WTC11 (cell line): ENCODE measurements at regions not wholly inside any gene's neighbourhood (a gene's known extent, or its start where the extent isn't known, plus 50 kb on each side); places are given as distances from the start of the nearest gene placed in this dataset.

Experiments
- ATAC-seq: fragments of 200-7000 bp; cut with Tn5 transposase; 2 replicates; pipeline ENCODE4 v1.10.0; 2021; ENCODE audit warnings: mild to moderate bottlenecking, moderate library complexity
- CTCF ChIA-PET: fragments of 300-600 bp; sonication (Branson Sonifier 250); formaldehyde crosslinking; loops from one replicate; lab custom pipeline; 2021; ENCODE audit warnings: antibody characterized with exemption; lab: Charles Lee
- POLR2A ChIA-PET: fragments of 350-600 bp; sonication (Branson Sonifier 250); formaldehyde crosslinking; loops from one replicate; lab custom pipeline; 2021; ENCODE audit warnings: antibody characterized with exemption; lab: Charles Lee
- DNase-seq: peaks from one replicate; pipeline ENCODE4 v3.0.0; 2021; ENCODE audit warnings: low spot score
- H3K27ac Mint-ChIP-seq: 2 replicates; pipeline ENCODE4 v1.8.0; 2021; ENCODE audit warnings: mixed read lengths
- H3K27me3 Mint-ChIP-seq: 2 replicates; pipeline ENCODE4 v1.8.0; 2021; ENCODE audit warnings: low read depth, mild to moderate bottlenecking, moderate library complexity, mixed read lengths
- H3K36me3 Mint-ChIP-seq: 2 replicates; pipeline ENCODE4 v1.8.0; 2021; ENCODE audit warnings: mixed read lengths
- H3K4me1 Mint-ChIP-seq: 2 replicates; pipeline ENCODE4 v1.8.0; 2022; ENCODE audit warnings: mixed read lengths
- H3K4me3 Mint-ChIP-seq: 2 replicates; pipeline ENCODE4 v1.8.0; 2021; ENCODE audit warnings: mild to moderate bottlenecking, moderate library complexity, mixed read lengths
- H3K9me3 Mint-ChIP-seq: 2 replicates; pipeline ENCODE4 v1.8.0; 2021; ENCODE audit warnings: mixed read lengths
- EMX1 ChIP-seq: fragments of 250-450 bp; sonication (Bioruptor Pico); IDR thresholded peaks from 2 replicates; pipeline ENCODE4 v1.8.0; 2021; ENCODE audit warnings: mild to moderate bottlenecking
- FOXJ3 ChIP-seq: sonication (generic); formaldehyde crosslinking; IDR thresholded peaks from 2 replicates; pipeline ENCODE4 v1.9.0; 2021; ENCODE audit warnings: missing genetic modification reagents, mild to moderate bottlenecking, borderline replicate concordance
- JUN ChIP-seq: sonication (generic); formaldehyde crosslinking; IDR thresholded peaks from 2 replicates; pipeline ENCODE4 v1.8.0; 2023; ENCODE audit warnings: mild to moderate bottlenecking, missing genetic modification reagents
- KAT7 ChIP-seq: sonication (generic); formaldehyde crosslinking; IDR thresholded peaks from 2 replicates; pipeline ENCODE4 v1.8.1; 2023; ENCODE audit warnings: missing genetic modification reagents, mild to moderate bottlenecking, borderline replicate concordance
- NFYB ChIP-seq: sonication (generic); formaldehyde crosslinking; conservative IDR thresholded peaks from 2 replicates; pipeline ENCODE4 v1.8.0; 2022; ENCODE audit warnings: low read depth, missing genetic modification reagents
- RORB ChIP-seq: fragments of 250-450 bp; sonication (Bioruptor Pico); IDR thresholded peaks from 2 replicates; pipeline ENCODE4 v1.9.0; 2021; ENCODE audit warnings: mild to moderate bottlenecking
- SMAD4 ChIP-seq: sonication (generic); formaldehyde crosslinking; IDR thresholded peaks from 2 replicates; pipeline ENCODE4 v1.8.0; 2022; ENCODE audit warnings: mild to moderate bottlenecking, missing genetic modification reagents
- ZNF121 ChIP-seq: sonication (generic); formaldehyde crosslinking; IDR thresholded peaks from 2 replicates; pipeline ENCODE4 v1.8.0; 2023; ENCODE audit warnings: missing genetic modification reagents
- ZNF219 ChIP-seq: sonication (generic); formaldehyde crosslinking; IDR thresholded peaks from 2 replicates; pipeline ENCODE4 v1.8.0; 2023; ENCODE audit warnings: missing genetic modification reagents, mild to moderate bottlenecking, borderline replicate concordance
- ZNF263 ChIP-seq: sonication (generic); formaldehyde crosslinking; IDR thresholded peaks from 2 replicates; pipeline ENCODE4 v1.8.1; 2022; ENCODE audit warnings: low read depth, mild to moderate bottlenecking, moderate library complexity, missing genetic modification reagents
- ZNF416 ChIP-seq: fragments of 250-450 bp; sonication (Bioruptor Pico); IDR thresholded peaks from 2 replicates; pipeline ENCODE4 v1.9.0; 2021; ENCODE audit warnings: mild to moderate bottlenecking, inconsistent platforms
- TF ChIP-seq, protein P1 (sequence below): sonication (generic); formaldehyde crosslinking; IDR thresholded peaks from 2 replicates; pipeline ENCODE4 v1.8.1; 2023; ENCODE audit warnings: mild to moderate bottlenecking, missing genetic modification reagents, borderline replicate concordance
- TF ChIP-seq, protein P2 (sequence below): sonication (generic); formaldehyde crosslinking; IDR thresholded peaks from 2 replicates; pipeline ENCODE4 v1.8.1; 2023; ENCODE audit warnings: mild to moderate bottlenecking, missing genetic modification reagents, moderate library complexity
- TF ChIP-seq, protein P3 (sequence below): fragments of 250-450 bp; sonication (Bioruptor Pico); conservative IDR thresholded peaks from 2 replicates; pipeline ENCODE4 v1.9.0; 2021; ENCODE audit warnings: mild to moderate bottlenecking
- TF ChIP-seq, protein P4 (sequence below): sonication (generic); formaldehyde crosslinking; IDR thresholded peaks from 2 replicates; pipeline ENCODE4 v1.8.0; 2023; ENCODE audit warnings: missing genetic modification reagents
- TF ChIP-seq, protein P5 (sequence below): fragments of 250-450 bp; sonication (Bioruptor Pico); IDR thresholded peaks from 2 replicates; pipeline ENCODE4 v1.9.0; 2021; ENCODE audit warnings: mild to moderate bottlenecking
- TF ChIP-seq, protein P6 (sequence below): sonication (generic); formaldehyde crosslinking; conservative IDR thresholded peaks from 2 replicates; pipeline ENCODE4 v1.8.1; 2022; ENCODE audit warnings: mild to moderate bottlenecking, missing genetic modification reagents
- TF ChIP-seq, protein P7 (sequence below): sonication (generic); formaldehyde crosslinking; IDR thresholded peaks from 2 replicates; pipeline ENCODE4 v1.8.1; 2023; ENCODE audit warnings: mild to moderate bottlenecking, missing genetic modification reagents, moderate library complexity

DNA sequence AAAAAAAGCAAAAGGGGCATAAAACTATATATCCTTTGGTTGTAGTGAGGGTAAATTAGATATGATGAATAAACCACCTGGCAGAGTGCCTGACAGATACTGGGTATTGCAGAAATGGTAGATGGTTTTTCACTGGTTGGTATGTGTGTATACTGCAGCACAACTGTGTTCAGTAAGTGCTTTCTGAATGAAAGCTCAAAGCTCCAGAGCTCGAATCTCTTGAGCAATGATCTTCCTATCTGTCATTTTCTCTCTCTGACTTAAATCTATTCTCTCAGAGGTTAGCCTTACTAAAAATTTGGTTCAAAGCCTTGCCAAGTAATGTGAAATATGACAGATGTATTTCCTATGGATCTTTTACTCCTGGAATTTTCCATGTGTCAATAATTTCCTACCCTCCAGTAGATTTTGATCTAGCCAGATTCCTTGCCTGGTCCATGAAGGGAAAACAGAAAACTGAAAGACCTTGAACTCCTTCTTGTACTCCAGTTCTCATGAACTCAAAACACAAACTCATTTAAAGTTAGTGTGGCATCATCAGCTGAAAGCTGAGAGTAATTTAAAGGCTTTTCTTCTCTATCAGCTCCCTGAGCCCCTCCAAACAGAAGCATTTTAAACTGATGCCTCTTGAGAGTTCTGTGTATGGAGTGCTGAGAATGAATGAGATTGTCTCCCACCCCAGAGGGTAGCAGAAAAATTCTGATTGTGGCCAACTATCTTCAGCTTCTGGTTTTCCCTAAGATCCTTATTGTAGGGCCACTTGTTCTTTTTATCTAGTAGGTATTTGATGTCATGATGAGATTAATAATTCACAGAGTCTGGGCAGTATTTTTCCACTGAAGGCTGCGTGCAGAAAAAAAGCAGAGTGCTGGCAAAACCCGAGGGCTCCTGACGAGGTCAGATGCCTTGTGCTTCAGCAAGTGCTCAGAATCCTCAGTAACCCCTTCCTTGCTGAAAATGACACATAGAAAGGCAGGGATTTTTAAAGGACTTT is 363.4 kb upstream of the BOD1L1 start (continued):
- TF ChIP-seq, protein P1, sequence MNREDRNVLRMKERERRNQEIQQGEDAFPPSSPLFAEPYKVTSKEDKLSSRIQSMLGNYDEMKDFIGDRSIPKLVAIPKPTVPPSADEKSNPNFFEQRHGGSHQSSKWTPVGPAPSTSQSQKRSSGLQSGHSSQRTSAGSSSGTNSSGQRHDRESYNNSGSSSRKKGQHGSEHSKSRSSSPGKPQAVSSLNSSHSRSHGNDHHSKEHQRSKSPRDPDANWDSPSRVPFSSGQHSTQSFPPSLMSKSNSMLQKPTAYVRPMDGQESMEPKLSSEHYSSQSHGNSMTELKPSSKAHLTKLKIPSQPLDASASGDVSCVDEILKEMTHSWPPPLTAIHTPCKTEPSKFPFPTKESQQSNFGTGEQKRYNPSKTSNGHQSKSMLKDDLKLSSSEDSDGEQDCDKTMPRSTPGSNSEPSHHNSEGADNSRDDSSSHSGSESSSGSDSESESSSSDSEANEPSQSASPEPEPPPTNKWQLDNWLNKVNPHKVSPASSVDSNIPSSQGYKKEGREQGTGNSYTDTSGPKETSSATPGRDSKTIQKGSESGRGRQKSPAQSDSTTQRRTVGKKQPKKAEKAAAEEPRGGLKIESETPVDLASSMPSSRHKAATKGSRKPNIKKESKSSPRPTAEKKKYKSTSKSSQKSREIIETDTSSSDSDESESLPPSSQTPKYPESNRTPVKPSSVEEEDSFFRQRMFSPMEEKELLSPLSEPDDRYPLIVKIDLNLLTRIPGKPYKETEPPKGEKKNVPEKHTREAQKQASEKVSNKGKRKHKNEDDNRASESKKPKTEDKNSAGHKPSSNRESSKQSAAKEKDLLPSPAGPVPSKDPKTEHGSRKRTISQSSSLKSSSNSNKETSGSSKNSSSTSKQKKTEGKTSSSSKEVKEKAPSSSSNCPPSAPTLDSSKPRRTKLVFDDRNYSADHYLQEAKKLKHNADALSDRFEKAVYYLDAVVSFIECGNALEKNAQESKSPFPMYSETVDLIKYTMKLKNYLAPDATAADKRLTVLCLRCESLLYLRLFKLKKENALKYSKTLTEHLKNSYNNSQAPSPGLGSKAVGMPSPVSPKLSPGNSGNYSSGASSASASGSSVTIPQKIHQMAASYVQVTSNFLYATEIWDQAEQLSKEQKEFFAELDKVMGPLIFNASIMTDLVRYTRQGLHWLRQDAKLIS (CRISPR knock-in tag) = no peak
- TF ChIP-seq, protein P2, sequence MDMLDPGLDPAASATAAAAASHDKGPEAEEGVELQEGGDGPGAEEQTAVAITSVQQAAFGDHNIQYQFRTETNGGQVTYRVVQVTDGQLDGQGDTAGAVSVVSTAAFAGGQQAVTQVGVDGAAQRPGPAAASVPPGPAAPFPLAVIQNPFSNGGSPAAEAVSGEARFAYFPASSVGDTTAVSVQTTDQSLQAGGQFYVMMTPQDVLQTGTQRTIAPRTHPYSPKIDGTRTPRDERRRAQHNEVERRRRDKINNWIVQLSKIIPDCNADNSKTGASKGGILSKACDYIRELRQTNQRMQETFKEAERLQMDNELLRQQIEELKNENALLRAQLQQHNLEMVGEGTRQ (CRISPR knock-in tag) = no peak
- no peak for TF ChIP-seq FOXJ3
- TF ChIP-seq, protein P3, sequence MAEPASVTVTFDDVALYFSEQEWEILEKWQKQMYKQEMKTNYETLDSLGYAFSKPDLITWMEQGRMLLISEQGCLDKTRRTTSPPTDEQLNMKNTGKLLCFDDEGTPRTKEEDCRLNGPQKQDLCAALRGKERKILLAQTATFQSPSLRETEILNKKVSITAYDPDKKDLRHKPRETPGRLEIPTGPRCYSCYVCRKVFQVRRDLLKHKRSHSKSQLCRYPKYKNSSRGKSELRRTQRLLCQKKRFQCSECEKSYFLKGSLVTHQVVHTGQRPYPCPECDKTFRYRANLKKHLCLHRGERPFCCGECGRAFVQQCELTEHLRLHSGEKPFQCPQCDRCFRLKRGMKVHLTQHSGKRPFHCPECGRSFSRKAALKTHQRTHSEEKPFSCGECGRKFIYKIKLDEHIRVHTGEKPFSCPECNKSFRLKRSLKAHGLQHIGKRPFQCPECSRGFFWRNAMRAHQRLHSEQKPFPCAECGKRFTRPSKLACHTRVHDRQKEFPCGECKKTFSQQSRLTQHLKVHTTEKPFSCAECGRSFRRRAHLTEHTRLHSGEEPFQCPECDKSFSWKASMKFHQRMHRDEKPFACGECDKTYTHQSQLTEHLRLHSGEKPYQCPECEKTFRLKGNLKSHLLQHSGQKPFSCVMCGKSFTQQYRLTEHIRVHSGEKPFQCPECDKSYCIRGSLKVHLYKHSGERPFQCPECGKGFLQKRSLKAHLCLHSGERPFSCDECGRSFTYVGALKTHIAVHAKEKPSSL (CRISPR knock-in tag) = no peak
- no peak for TF ChIP-seq ZNF263
- no peak for TF ChIP-seq KAT7 (CRISPR knock-in tag)

DNA sequence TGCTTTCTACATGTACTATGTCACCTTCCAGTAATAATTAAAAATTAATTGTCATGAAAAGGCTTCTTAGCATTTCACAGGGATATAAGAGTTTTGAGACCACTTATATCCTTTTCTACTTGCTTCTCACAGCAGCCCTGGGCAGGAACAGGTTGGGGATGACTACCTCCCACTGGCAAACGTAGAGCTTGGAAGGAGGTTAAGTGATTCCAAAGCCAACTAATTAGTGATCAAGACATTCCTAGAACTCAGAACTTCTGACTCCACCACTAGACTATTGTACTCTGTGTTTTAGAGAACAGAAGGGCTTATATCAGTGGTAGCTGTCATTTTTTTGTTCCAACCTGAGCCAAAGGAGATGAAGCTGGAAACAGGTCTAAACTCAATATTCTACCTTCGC is 364.5 kb upstream of the BOD1L1 start:
- H3K27ac Mint-ChIP-seq = no peak overlapping the region
- ATAC-seq = no peak
- TF ChIP-seq, protein P4, sequence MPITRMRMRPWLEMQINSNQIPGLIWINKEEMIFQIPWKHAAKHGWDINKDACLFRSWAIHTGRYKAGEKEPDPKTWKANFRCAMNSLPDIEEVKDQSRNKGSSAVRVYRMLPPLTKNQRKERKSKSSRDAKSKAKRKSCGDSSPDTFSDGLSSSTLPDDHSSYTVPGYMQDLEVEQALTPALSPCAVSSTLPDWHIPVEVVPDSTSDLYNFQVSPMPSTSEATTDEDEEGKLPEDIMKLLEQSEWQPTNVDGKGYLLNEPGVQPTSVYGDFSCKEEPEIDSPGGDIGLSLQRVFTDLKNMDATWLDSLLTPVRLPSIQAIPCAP = no peak
- TF ChIP-seq ZNF121 = no peak
- TF ChIP-seq, protein P5, sequence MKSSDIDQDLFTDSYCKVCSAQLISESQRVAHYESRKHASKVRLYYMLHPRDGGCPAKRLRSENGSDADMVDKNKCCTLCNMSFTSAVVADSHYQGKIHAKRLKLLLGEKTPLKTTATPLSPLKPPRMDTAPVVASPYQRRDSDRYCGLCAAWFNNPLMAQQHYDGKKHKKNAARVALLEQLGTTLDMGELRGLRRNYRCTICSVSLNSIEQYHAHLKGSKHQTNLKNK (CRISPR knock-in tag) = no peak
- TF ChIP-seq, protein P6, sequence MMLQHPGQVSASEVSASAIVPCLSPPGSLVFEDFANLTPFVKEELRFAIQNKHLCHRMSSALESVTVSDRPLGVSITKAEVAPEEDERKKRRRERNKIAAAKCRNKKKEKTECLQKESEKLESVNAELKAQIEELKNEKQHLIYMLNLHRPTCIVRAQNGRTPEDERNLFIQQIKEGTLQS (CRISPR knock-in tag) = no peak
- TF ChIP-seq SMAD4 (CRISPR knock-in tag) = no peak
- TF ChIP-seq, protein P7, sequence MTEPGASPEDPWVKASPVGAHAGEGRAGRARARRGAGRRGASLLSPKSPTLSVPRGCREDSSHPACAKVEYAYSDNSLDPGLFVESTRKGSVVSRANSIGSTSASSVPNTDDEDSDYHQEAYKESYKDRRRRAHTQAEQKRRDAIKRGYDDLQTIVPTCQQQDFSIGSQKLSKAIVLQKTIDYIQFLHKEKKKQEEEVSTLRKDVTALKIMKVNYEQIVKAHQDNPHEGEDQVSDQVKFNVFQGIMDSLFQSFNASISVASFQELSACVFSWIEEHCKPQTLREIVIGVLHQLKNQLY (CRISPR knock-in tag) = no peak
- TF ChIP-seq, protein P2 (CRISPR knock-in tag) = no peak
- no peak for TF ChIP-seq JUN (CRISPR knock-in tag)
- TF ChIP-seq ZNF416 (CRISPR knock-in tag) = no peak
- TF ChIP-seq NFYB = no peak
- no peak for TF ChIP-seq RORB (CRISPR knock-in tag)
- TF ChIP-seq ZNF219 (CRISPR knock-in tag) = no peak
- no peak for TF ChIP-seq EMX1 (CRISPR knock-in tag)
- TF ChIP-seq, all 79 proteins: peak for 0
- H3K4me1 Mint-ChIP-seq = peaks cover 16% of the 10 kb centered on the region
- ChIA-PET CTCF (no interaction called here), POLR2A (no interaction called here)
- DNase-seq = no peak
- H3K36me3 Mint-ChIP-seq = no peaks in the 10 kb centered on the region
- peaks cover 5% of the 10 kb centered on the region for H3K9me3 Mint-ChIP-seq
- H3K27me3 Mint-ChIP-seq = no peaks in the 10 kb centered on the region
- H3K4me3 Mint-ChIP-seq = no peak overlapping the region
